ENCODE measurements at regions not wholly inside any gene's neighbourhood (a gene's known extent, or its start where the extent isn't known, plus 50 kb on each side); places are given as distances from the start of the nearest gene placed in this dataset.
A peak's percentile ranks its signal among the peaks of the same experiment; 100 is the strongest.

GRCh38 chr1:54497338-54497737 lies 50.7 kb upstream of the ACOT11 start:
- no peak for DNase-seq

GRCh38 chr1:54495954-54496353 lies 52.1 kb upstream of the ACOT11 start:
- DNase-seq, result no peak

GRCh38 chr1:54493608-54494007 lies 54.4 kb upstream of the ACOT11 start:
- DNase-seq, result no peak

GRCh38 chr1:54490361-54491248 lies 57.4 kb upstream of the ACOT11 start:
- DNase-seq, result no peak

GRCh38 chr1:54489627-54490250 lies 58.3 kb upstream of the ACOT11 start:
- no peak for DNase-seq

GRCh38 chr1:54488779-54489626 lies 59.0 kb upstream of the ACOT11 start:
- DNase-seq, result peak; percentile 92

GRCh38 chr1:54488065-54488750 lies 59.8 kb upstream of the ACOT11 start:
- DNase-seq, result peak; percentile 88

- no peak for DNase-seq
Measured at GRCh38 chr1:54487571-54488050, 60.4 kb upstream of the ACOT11 start.

- no peak for DNase-seq
Measured at GRCh38 chr1:54486907-54487306, 61.1 kb upstream of the ACOT11 start.

GRCh38 chr1:54485416-54485815 lies 62.6 kb upstream of the ACOT11 start:
- no peak for DNase-seq

GRCh38 chr1:54483875-54484437 lies 64.1 kb upstream of the ACOT11 start:
- no peak for DNase-seq

GRCh38 chr1:54481201-54481884 lies 66.7 kb upstream of the ACOT11 start:
- no peak for DNase-seq

GRCh38 chr1:54480525-54480848 lies 67.5 kb upstream of the ACOT11 start:
- DNase-seq, result no peak

GRCh38 chr1:54479841-54480524 lies 68.0 kb upstream of the ACOT11 start:
- DNase-seq, result no peak

GRCh38 chr1:54479251-54479650 lies 68.8 kb upstream of the ACOT11 start:
- no peak for DNase-seq

- no peak for DNase-seq
Measured at GRCh38 chr1:54477153-54477561, 70.9 kb upstream of the ACOT11 start.

- DNase-seq, result no peak
Measured at GRCh38 chr1:54476530-54477109, 70.4 kb upstream of the SSBP3 start.

- no peak for DNase-seq
Measured at GRCh38 chr1:54475946-54476516, 69.8 kb upstream of the SSBP3 start.

- DNase-seq, result no peak
Measured at GRCh38 chr1:54475357-54475881, 69.2 kb upstream of the SSBP3 start.

Measured in activated CD8-positive, alpha-beta memory T cell treated with anti-CD3 and anti-CD28 coated beads, Interleukin-2, amount 50 U/mL, for 48 hours (primary cell).